Fibroblast of the conjunctiva (primary cell): ENCODE measurements at regions not wholly inside any gene's neighbourhood (a gene's known extent, or its start where the extent isn't known, plus 50 kb on each side); places are given as distances from the start of the nearest gene placed in this dataset.
"Not testable (repeated sequence)": the region's sequence is repeated elsewhere in the genome, so short reads cannot be mapped to it uniquely, and the experiment has no call there.

Experiments
- DNase-seq: peaks from one replicate; pipeline ENCODE4 v3.0.0-alpha.2; 2010; ENCODE audit warnings: low read depth

DNA sequence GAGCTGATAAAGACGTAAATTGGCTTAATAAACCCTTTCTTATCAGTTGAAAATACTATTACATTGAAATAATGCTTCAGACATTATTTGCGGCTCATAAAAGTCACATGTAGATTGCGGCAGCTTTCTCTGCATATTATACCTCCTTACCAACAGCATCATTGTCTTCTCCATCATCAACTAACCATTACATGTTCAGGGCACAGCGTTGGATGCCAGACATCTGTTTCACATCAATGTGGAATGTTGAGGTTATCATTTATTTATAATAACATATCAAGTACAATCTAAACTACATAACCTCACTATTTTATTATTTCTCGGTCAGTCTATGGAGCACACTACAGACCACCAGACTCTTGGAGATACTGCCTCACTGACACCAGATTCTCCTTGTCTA lies 573.8 kb upstream of the FAT3 start:
- no peak for DNase-seq

DNA sequence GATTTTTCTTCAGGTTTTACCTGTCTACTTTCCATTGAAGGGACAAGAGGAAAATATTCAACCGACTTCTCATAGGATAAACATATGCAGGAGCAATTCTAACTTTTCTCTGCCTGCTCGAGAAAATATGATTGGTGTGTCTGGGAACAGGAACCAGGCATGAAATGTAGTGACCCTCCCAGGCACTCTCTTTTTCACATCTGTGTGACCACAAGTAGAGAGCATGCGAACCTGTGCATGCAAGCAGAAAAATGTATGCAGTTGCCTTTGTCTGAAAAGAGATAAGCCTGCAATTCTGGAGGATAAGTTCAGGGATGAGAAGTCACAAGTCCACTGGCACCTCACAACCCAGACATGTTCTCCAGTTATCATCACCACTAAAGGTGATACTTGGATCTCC lies 583.5 kb upstream of the FAT3 start:
- DNase-seq = no peak

DNA sequence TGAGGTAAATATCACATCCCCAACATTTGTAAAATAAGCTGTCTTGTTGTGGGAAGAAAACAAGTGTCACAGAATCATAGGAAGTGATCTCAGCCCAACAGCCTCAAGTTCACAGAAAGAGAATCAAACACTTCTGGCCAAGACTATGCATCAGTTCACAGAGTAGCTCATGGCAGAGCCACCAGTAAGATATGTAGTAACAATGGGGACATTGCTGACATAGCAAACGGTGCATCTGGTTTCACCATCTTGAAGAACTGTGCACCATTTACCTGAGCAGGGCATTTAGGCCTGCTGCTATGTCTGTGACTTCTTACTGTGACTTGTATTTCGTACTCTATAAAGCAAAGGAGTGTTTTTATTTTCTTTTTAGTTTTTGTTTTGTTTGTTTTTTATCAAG lies 585.3 kb upstream of the FAT3 start:
- no peak for DNase-seq

DNA sequence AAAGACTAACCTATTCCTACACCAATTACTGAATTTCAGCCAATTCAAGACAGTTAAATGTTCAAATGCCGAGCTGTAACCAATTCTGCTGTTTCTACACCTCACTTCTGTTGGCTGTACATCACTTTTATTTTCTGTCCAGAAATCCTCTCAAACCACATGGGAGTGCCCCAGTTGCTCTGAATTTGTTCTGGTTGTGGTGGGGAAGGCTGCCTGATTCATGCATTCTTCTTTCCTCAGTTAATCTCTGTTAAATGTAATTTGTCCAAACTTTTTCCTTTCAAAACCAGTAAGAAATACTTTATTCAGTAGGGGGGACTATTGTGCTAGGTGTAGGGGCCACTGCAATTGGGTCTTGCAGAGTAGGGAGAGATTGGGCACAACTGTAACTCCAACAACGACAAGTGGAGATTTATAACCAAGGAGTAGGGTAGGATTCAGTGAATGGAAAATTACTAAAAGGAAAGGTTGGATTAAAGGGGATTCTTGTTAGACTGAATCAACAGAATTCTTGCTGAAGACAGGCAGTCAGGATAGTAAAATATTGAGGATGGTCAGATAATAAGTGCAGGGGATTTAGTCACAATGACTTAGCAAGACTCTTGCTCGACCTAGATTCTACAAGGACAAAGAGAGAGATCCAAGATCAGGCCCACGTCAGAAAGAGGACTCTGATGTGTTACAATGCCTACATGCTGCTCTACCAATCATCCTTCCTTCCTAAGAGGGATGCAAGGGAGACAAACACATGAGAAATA lies 593.5 kb upstream of the FAT3 start:
- no peak for DNase-seq

DNA sequence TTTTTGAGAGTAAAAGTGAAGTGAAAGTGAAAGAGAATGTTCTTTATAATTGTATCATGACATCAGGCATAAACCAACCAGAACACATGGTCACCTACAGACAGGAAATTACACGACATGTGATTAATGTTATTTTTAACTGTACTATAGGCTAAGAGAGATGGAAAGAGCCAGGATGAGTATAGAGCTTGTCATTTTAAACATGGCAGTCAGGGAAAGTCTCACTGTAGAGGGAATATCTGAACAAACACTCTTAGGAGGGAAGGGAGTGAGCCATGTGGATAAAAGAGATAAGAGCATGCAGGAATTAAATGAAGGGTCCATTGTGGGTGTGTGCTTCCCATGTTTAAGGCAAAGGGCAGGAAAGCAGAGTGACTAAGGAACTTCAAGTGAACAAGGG lies 599.1 kb upstream of the FAT3 start:
- DNase-seq = no peak

DNA sequence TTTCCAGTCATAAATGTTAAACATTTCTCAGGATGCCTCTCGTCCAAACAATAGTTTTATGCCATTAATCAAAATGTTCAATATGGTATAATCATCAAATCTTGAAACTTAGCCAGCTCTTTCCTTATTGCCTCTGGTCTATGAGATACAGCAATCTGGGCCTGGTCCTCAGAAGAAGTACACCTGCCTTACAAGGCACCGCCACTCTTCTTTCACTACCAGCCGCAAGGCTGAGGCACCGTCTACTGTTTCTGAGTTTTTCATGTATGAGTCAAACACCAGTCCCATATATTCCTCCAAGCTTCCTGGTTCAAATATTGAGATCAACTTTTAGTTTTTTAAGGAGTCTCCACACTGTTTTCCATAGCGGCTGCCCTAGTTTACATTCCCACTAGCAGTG lies 600.6 kb upstream of the FAT3 start:
- DNase-seq = no peak

DNA sequence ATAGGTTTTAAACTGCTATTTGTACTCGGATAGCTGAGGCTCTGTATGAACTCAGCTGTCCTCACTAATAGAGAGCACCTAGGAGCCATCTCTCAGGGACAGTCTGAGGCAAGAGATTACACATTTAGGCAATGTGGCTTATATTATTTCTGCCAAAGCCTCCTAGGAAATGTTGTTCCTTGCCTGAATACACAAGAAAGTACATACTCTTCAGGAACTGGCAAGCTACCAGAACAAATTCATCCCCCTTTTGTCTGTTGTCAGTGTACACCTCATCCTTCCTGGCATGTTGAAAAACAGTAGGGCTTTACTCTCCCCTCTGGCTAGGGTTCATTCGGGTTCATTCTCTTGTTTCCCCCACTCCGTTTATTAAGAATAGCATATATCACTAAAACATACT lies 615.9 kb upstream of the FAT3 start:
- no peak for DNase-seq

DNA sequence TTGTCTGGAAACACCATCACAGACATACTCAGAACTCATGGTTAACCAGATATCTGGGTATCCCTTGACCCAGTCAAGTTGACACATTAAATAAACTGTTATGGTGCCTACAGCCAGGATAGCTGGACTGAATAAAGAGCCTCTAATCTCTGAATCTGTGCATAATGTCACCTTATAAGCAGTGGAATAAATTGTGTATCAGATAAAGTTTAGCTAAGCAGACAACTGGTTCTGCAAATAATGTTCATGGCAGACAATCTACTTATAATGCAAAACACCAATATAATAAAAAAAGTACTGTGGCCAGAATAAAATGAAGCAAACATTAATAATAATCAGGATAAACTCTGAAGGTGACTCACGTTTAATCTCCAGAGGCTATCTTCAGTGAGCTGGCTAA lies 628.5 kb upstream of the FAT3 start:
- DNase-seq = no peak

DNA sequence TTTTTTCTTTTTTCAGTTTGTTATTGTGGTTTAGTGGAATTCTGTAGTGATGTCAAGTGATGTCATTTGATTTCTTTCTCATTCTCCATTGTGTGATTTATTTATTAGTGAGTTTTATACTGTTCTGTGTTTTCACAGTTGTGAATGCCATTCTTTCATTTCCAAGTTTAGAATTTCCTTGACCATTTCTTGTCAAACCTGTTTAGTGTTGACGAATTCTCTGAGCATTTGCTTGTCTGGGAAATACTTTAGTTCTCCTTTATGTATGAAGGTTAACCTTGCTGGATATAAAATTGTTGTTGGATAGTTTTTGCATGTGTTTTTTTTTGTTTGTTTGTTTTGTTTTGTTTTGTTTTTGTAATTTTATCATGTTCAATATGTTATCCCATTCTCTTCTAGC lies 633.6 kb upstream of the FAT3 start:
- DNase-seq = no peak

DNA sequence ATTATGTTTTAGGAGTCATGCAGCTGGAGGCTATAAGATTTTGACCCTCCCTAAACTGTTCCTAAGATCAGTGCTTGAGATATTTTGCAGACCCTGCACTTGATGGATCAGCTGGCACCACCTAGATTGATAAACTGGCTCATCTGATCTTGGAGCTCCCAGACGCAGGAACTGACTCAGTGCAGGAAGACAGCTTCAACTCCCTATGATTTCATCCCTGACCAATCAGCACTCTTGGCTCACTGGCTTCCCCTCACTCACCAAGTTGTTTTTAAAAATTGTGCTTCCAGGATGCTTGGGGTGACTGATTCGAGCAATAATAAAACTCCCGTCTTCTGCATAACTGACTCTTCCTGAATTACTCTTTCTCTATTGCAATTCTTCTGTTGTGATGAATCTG lies 637.5 kb upstream of the FAT3 start:
- DNase-seq = no peak

DNA sequence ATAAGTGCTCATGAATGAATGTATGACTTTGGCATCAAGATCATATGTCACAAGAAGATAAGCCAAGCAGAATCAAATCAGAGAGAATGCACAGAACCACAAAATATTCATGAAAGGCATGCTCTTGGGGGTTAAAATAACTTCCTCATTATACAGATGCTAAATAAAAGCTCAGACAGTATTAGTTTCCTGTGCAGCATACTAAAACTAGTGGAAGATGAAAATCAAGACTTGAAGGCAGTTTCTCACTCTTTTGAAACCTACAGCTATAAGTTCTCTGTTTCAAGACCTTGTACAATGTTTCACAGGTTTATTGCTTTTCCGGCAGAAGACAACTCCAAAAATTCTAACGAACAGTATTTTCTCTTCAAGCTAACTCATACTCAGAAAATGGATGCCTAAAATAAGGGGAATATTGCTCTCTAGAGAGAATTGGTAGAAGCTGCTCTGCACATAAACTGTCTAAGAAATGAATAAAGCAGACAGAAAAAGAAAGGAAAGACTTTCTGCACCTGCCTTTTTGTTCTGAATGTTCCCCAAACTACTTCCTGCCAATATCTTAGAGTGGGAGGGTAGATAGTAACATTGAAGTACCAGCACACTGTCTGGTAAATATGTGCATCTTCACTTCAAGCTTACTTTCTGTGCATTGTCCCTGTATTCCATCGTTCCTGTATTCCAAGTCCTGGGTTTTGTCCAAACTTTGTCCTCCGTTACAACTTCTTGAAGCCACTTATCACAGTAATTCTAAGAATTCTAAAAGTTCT lies 639.4 kb upstream of the FAT3 start:
- no peak for DNase-seq

DNA sequence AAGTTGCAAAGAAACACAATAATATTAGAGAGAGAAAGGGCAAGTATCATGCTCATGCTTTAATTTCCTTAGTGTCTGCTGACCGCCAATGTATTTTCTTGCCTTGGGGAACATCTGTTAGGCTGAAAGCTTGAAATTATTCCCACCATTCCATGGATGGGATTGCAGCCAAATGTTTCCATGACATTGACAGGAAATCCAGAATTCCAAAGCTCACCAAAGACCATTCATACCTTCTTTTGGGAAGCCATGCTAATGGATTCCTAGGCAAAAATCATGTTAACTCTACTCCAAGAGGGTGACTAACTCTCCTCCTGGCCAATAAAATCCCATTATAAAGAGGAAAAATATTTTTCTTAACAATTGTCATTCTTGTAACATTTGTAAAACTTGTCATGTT lies 661.4 kb upstream of the FAT3 start:
- no peak for DNase-seq

DNA sequence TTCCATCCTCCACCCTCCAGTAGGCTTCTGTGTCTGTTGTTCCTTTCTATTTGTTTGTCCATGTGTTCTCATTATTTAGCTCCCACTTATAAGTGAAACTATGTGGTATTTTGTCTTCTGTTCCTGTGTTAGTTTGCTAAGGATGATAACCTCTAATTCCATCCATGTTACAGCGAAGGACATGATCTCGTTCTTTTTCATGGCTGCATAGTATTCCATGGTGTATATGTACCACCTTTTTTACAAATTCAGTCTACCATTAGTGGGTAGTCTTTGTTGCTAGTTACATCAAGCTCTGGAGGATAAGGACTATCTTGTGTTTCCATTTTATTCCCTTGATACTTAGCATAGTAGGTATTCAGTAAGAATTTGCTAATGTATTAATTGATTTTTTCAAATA lies 664.2 kb upstream of the FAT3 start:
- no peak for DNase-seq

DNA sequence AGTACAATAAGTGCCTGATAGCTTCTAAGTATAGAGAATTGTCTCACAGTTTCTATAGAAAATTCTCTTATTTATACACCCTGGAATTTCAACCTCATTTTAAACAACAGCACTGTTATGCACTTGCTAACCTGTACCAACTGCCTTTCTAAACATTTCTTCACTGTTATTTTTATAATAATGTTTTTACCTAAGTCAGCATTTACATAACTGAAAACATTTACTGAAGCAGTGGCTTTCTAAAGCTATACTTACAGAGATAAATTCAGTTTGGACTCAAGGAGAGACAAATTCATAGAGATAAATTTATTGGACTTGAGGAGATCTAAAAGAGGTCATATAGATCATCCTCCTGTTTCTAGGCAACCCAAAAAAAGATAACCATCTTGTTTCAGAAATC lies 686.6 kb upstream of the FAT3 start:
- DNase-seq = no peak

DNA sequence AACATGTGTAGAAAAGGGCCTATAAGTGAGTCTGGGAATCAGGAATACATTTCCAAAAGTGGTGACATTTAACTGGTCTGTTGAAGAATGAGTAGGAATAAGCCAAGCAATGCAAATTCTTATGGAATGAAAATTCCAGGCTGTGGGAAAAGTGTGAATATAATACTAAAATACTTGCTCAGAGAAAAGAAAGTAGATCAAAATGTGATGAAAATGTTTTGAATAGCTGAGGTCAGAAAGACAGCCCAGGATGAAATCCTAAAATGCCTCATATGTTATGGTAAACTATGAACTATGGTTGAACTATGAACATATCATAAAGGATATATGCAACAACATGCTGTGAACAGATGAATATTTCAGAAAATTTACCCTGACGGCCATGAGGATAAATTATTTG lies 688.3 kb upstream of the FAT3 start:
- DNase-seq = no peak

DNA sequence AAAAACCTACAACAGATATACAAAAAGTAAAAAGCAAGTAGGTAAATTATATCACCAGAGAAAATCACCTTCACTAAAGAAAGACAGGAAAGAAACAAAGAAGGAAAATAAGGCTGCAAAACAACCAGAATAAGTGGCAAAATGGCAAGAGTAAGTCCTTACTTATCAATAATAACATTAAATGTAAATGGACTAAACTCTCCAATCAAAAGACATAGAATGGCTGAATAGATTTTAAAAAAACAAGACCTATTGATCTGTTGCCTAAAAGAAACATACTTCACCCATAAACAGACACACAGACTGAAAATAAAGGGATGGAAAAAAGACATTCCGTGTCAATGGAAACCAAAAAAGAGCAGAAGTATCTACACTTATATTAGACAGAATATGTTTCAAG lies 695.7 kb upstream of the FAT3 start:
- DNase-seq = no peak

DNA sequence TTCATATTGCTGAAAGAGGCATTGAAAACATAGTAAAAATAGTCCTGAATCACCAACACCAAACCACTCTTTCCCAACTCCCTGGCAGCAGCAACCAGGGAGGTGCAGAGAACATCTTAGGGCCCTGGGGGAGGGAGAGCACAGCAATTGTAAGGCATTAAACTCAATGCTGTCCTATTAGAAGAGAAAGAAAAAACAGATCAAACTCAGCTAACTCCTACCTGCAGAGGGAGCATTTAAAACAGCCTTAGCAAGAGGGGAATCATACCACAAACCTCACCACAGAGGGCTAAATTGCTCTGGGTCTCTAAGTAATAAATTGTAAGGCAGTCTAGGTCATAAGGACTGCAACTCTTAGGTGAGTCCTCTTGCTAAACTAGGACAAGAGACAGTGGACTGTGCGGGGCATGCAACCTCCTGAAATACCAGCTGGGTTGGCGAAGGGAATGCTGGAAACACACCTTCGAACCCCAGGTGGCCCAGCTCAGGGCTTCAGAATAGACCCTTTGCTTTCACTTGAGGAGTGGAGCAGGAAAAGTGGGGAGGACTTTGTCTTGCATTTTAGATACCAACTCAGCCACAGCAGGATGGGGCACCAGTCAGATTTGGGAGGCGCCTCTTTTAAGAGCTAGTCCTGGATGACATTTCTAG lies 697.1 kb upstream of the FAT3 start:
- DNase-seq = no peak

DNA sequence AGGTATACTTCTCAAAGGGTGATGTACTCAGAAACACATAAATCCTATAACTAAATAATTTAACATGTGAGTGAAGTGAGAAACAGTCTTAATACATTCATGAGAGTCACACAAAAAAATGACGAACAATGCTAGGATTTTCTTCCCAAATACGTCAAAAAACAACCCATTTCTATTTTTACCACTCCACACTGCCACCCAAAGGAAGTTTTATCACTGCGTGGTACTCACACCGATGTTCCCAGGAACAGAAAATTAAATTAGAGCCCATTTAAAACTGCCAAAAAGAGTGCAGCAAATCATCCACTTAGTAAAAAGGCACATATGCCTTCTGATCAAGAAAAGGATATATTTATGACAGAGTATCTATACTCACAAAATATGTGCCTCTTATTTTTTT lies 710.9 kb upstream of the FAT3 start:
- DNase-seq = no peak

DNA sequence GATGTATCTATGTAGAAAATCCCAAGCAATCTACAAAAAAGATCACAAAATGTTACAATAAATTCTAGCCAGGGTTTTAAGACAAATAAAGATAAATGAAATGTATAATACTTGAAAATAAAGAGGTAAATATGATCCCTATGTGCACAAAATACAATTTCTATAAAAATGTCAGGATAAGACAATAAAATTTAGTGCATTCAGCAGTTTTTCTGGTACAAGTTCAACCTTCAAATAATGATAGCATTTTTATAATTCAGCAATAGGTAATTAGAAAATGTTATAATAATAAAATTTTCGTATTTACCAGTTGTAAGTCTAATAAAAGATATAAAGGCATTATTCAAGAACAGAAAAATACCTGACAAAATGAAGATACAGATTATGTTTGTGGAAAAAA lies 726.8 kb upstream of the FAT3 start:
- DNase-seq = no peak

DNA sequence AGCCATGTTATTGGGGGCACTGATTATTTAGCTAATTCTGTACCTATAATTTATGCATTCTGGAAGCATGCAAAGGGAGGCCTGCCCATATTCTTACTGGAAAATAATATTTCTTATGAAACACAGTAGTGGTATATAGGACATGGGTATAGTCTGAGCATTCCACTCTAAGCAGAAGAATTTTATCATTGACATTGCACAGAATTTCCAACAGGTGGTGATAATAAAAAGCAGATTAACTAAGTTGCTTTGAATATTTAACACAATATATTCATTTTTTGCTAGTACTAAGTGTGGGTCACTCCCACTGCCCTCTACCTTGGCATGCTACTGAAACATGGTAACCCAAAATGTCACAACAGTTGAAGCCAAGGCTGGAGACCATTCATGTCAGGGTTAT lies 728.8 kb upstream of the FAT3 start:
- no peak for DNase-seq

DNA sequence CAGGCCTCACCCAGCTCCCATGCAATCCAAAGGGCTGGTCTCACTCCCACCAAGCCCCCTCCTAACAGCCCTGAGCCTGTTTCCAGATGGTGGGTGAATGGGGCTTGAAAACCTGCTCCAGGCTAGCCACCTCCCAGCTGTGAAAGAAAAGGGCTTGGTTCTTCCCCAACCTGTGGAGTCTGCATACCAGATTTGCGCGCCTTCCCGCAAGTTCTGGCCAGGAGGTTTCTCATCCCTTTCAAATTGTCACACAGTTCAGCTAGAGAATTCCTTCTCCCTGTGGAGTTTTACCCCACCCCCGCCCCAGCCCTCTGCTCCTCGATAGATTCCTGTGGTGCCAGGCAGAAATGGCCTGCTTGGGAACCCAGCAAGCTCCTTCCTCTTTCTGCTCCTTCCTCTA lies 734.6 kb upstream of the FAT3 start:
- no peak for DNase-seq

DNA sequence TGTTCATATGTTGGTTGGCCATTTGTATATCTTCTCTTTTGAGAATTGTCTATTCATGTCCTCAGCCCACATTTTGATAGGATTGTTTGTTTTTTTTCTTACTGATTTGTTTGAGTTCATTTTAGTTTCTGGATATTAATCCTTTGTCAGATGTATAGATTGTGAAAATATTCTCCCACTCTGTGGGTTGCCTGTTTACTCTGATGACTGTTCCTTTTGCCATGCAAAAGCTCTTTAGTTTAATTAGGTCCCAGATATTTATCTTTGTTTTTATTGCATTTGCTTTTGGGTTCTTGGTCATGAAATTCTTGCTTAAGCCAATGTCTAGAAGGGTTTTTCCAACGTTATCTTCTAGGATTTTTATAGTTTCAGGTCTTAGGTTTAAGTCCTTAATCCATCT lies 740.7 kb upstream of the FAT3 start:
- DNase-seq = not testable (repeated sequence)

DNA sequence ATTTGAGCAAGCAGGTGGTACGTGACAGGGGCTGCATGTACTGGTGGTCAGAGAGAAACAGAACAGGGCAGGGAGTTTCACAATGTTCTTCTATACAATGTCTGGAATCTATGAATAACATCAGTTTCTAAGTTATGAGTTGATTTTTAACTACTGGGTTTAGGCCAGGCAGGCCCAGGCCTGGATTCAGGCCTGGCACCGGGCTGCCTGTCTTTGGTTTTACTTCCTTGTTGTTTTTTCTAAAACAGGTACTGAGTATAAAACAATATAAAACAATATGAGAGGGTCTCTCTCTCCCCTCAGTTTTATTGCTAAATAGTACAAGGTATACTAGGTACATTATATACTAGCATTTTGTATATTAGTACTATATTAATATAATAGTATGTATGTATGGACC lies 742.7 kb upstream of the FAT3 start:
- not testable (repeated sequence) for DNase-seq
